ENCODE measurements at regions not wholly inside any gene's neighbourhood (a gene's known extent, or its start where the extent isn't known, plus 50 kb on each side); places are given as distances from the start of the nearest gene placed in this dataset.

DNA sequence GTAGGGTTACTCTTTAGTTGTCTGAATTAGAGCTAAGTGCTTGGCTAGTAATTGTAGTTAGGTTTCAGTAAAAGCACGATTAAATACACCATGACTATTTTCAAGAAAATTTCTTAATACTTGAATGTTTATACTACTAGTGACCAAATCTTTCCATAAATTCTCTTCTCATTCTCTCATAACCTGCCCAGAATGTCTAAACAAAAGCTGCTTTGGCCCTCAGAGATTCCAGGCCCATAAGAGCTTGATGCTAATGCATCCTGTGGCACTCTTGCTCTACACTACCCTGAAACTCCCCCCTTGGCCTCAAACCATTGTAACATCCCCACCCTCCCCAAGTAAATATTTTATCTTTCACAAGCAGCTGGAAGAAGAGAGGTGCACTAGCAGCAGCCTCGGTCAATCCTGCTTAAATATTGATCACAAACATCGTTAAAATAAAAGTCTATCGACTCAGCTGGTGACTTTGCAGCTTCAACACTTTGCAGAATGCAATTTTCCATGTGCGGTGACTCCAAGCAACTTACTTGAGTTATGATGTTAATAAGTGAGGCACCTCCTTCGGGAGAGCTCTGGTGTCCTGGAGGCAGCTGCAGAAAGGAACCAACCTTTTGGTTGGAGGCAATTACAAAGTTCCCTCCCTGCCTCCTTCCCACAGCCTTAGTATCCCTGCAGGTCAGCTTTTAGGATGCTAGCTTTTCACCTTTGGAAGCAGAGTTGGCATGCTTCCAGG lies 315.6 kb upstream of the PLXNA2 start:
- no peaks in the 10 kb centered on the region for H3K36me3 ChIP-seq
- no peak overlapping the region for H3K27ac ChIP-seq
- H3K9me3 ChIP-seq (ENCODE audit: severe bottlenecking): no peaks in the 10 kb centered on the region
- TF ChIP-seq, protein P1, sequence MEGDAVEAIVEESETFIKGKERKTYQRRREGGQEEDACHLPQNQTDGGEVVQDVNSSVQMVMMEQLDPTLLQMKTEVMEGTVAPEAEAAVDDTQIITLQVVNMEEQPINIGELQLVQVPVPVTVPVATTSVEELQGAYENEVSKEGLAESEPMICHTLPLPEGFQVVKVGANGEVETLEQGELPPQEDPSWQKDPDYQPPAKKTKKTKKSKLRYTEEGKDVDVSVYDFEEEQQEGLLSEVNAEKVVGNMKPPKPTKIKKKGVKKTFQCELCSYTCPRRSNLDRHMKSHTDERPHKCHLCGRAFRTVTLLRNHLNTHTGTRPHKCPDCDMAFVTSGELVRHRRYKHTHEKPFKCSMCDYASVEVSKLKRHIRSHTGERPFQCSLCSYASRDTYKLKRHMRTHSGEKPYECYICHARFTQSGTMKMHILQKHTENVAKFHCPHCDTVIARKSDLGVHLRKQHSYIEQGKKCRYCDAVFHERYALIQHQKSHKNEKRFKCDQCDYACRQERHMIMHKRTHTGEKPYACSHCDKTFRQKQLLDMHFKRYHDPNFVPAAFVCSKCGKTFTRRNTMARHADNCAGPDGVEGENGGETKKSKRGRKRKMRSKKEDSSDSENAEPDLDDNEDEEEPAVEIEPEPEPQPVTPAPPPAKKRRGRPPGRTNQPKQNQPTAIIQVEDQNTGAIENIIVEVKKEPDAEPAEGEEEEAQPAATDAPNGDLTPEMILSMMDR (IDR thresholded peaks at IDR 0.05; ENCODE audit: low read depth, low read length): no peak
- no peak for DNase-seq
- no peak overlapping the region for H3K4me3 ChIP-seq (ENCODE audit: low read depth, low read length)
- no peaks in the 10 kb centered on the region for H3K27me3 ChIP-seq (ENCODE audit: insufficient read depth, low read depth, severe bottlenecking)

DNA sequence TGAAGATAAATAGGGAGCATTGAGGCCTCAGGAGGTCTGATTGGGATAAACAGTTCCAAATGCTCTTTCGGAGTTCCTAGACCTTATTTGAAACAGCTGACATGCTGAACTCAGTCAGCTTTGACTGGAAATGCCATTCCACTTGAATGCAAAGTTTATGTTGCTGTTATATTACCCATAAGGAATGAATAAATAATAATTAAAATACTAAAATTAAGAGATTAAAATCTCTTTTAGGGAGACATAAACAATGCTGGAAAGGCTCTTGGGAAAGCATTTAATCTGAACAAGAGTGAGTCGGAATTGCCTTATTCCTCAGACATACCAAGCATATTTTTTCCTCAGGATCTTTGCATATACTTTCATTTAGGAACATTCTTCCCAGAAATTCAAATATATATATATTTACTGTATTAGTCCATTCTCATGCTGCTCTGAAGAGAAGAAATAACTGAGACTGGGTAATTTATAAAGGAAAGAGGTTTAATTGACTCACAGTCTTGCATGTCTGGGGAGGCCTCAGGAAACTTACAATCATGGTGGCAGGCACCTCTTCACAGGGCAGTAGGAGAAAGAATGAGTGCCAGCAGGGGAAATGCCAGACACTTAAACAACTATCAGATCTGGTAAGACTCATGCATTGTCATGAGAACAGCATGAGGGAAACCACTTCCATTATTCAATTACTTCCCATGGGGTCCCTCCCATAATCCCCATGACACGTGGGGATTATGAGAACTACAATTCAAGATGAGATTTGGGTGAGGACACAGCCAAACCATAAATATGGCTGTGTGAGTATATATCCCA lies 318.2 kb upstream of the PLXNA2 start:
- TF ChIP-seq, protein P1 (IDR thresholded peaks at IDR 0.05; ENCODE audit: low read depth, low read length): no peak
- H3K27me3 ChIP-seq (ENCODE audit: insufficient read depth, low read depth, severe bottlenecking): no peaks in the 10 kb centered on the region

DNA sequence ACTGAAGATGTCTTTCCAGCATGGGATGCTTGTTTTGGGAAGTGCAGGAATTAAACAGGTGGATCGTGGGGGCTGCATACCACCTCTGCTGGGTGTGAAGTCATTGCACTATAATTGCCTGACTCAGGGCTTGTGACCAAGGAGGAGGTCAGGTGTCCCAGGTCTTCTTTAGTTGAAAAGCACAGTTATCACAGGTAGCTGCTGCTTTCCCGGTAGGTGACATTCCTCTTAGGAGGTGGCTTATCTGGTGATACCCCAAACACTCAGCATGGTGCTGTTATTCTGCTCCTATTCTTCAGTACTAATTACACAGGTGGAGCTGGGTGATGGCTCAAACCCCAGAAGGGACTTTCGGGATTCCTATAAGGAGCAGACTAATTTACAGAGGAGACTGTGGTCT lies 320.3 kb upstream of the PLXNA2 start:
- DNase-seq: no peak
- peaks cover 6% of the 10 kb centered on the region for H3K27me3 ChIP-seq (ENCODE audit: insufficient read depth, low read depth, severe bottlenecking)
- no peak overlapping the region for H3K27ac ChIP-seq
- no peaks in the 10 kb centered on the region for H3K9me3 ChIP-seq (ENCODE audit: severe bottlenecking)
- no peak overlapping the region for H3K4me3 ChIP-seq (ENCODE audit: low read depth, low read length)
- no peaks in the 10 kb centered on the region for H3K36me3 ChIP-seq
- TF ChIP-seq, protein P1 (IDR thresholded peaks at IDR 0.05; ENCODE audit: low read depth, low read length): no peak

More for the DNA sequence above, 318.2 kb upstream of the PLXNA2 start:
- DNase-seq: no peak
- Histone ChIP-seq H3K4me3 (ENCODE audit: low read depth, low read length) (no peak overlapping the region), H3K9me3 (ENCODE audit: severe bottlenecking) (no peaks in the 10 kb centered on the region), H3K27ac (no peak overlapping the region), H3K36me3 (no peaks in the 10 kb centered on the region)

DNA sequence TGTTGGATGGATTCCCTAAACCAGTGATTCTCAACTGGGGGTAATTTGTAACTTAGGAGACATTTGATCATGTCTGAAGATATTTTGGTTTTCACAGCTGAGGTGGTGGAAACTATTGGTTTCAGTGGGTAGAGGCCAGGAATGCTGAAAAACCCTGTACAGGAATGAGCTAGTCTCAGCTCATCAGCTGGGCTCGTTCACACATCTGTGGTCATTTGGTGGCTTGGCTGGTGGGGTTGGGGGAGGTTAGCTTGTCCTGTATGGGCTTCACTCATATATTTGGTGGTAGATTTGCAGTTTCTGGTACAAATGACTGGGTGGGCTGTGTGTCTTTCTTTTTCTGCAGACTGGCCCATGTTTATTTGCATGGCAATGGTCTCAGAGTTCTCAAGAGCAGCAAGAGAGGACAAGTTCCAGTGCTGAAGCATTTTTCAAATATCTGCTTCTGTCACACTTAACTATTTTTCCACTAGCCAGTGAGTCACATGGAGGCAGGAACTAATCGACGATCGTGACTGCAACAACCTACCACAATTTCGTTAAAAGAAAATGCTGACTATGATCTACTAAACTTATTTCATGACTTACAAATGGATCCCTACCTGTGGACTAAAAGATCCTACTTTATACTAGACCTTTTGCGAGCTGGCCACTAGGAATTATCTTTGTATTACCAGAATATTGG lies 321.7 kb upstream of the PLXNA2 start:
- H3K4me3 ChIP-seq (ENCODE audit: low read depth, low read length): no peak overlapping the region
- DNase-seq: no peak
- H3K36me3 ChIP-seq: no peaks in the 10 kb centered on the region
- no peak overlapping the region for H3K27ac ChIP-seq
- peaks cover 8% of the 10 kb centered on the region for H3K9me3 ChIP-seq (ENCODE audit: severe bottlenecking)
- H3K27me3 ChIP-seq (ENCODE audit: insufficient read depth, low read depth, severe bottlenecking): peaks cover 6% of the 10 kb centered on the region
- TF ChIP-seq, protein P1 (IDR thresholded peaks at IDR 0.05; ENCODE audit: low read depth, low read length): no peak

DNA sequence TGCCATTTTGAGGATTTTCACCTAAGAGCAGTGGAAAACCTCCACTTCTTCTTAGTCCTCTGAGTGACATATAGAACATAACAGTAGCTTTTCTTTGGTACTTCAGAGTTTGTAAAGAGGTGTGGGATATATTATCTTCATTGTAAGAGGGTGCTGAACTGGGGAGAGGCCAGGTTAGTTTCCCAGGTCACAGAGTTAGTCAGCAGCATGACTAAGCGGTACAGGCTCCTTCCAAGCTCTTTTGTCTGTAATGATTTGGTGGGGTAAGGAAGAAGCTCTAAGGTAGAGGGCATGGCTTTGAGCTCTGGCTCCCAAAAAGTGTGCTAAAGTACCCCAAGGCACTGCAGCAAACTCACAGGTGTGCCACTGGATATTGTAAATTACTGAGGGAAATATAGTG lies 325.0 kb upstream of the PLXNA2 start:
- DNase-seq: no peak
- peaks cover 6% of the 10 kb centered on the region for H3K27me3 ChIP-seq (ENCODE audit: insufficient read depth, low read depth, severe bottlenecking)
- H3K36me3 ChIP-seq: no peaks in the 10 kb centered on the region
- TF ChIP-seq, protein P1 (IDR thresholded peaks at IDR 0.05; ENCODE audit: low read depth, low read length): no peak
- no peak overlapping the region for H3K4me3 ChIP-seq (ENCODE audit: low read depth, low read length)
- no peak overlapping the region for H3K27ac ChIP-seq
- peaks cover 8% of the 10 kb centered on the region for H3K9me3 ChIP-seq (ENCODE audit: severe bottlenecking)

Measured in WERI-Rb-1 (cell line).